ENCODE measurements at regions not wholly inside any gene's neighbourhood (a gene's known extent, or its start where the extent isn't known, plus 50 kb on each side); places are given as distances from the start of the nearest gene placed in this dataset.

GRCh38 chr5:168055141-168055683, 236.2 kb upstream of the WWC1 start:
- DNase-seq, result no peak

- no peak for DNase-seq
These were observed 235.5 kb upstream of the WWC1 start for GRCh38 chr5:168055961-168056360.

- DNase-seq, result no peak
These were observed 234.8 kb upstream of the WWC1 start for GRCh38 chr5:168056499-168057182.

GRCh38 chr5:168057905-168058304, 233.5 kb upstream of the WWC1 start:
- no peak for DNase-seq

- no peak for DNase-seq
These were observed 232.3 kb upstream of the WWC1 start for GRCh38 chr5:168059131-168059530.

GRCh38 chr5:168062239-168062638, 229.2 kb upstream of the WWC1 start:
- DNase-seq, result no peak

GRCh38 chr5:168064457-168064856, 227.0 kb upstream of the WWC1 start:
- no peak for DNase-seq

- no peak for DNase-seq
These were observed 226.4 kb upstream of the WWC1 start for GRCh38 chr5:168064933-168065622.

- no peak for DNase-seq
These were observed 224.8 kb upstream of the WWC1 start for GRCh38 chr5:168066536-168067208.

GRCh38 chr5:168070761-168071160, 220.7 kb upstream of the WWC1 start:
- no peak for DNase-seq

GRCh38 chr5:168072665-168073064, 218.8 kb upstream of the WWC1 start:
- no peak for DNase-seq

- DNase-seq, result no peak
These were observed 218.1 kb upstream of the WWC1 start for GRCh38 chr5:168073311-168073710.

- DNase-seq, result no peak
These were observed 217.2 kb upstream of the WWC1 start for GRCh38 chr5:168073991-168074800.

- DNase-seq, result no peak
These were observed 216.1 kb upstream of the WWC1 start for GRCh38 chr5:168075387-168075786.

- no peak for DNase-seq
These were observed 214.9 kb upstream of the WWC1 start for GRCh38 chr5:168076561-168076991.

GRCh38 chr5:168085261-168086031, 206.0 kb upstream of the WWC1 start:
- no peak for DNase-seq

- no peak for DNase-seq
These were observed 205.3 kb upstream of the WWC1 start for GRCh38 chr5:168086104-168086610.

GRCh38 chr5:168086746-168087145, 204.7 kb upstream of the WWC1 start:
- no peak for DNase-seq

- no peak for DNase-seq
These were observed 202.9 kb upstream of the WWC1 start for GRCh38 chr5:168088410-168089173.

GRCh38 chr5:168089201-168089887, 202.1 kb upstream of the WWC1 start:
- DNase-seq, result no peak
